Smooth muscle cell (in vitro differentiated cells): ENCODE measurements at regions not wholly inside any gene's neighbourhood (a gene's known extent, or its start where the extent isn't known, plus 50 kb on each side); places are given as distances from the start of the nearest gene placed in this dataset.
A peak's percentile ranks its signal among the peaks of the same experiment; 100 is the strongest.

ENCODE experiments used
- DNase-seq: peaks from one replicate; lab custom pipeline; 2025; ENCODE audit not compliant: unreplicated experiment; lab: John Stamatoyannopoulos, UW
- H2AFZ ChIP-seq: fragments of 200-600 bp; sonication (generic); 2 replicates; pipeline ENCODE4 v1.6.0; 2016; ENCODE audit warnings: antibody characterized with exemption, low read depth, mild to moderate bottlenecking
- H3F3A ChIP-seq: fragments of 200-600 bp; sonication (generic); 2 replicates; pipeline ENCODE4 v1.6.0; 2017; ENCODE audit warnings: antibody characterized with exemption, low read depth
- H3K27ac ChIP-seq: fragments of 200-600 bp; sonication (generic); 2 replicates; pipeline ENCODE4 v1.5.1; 2016; ENCODE audit warnings: low read depth, mild to moderate bottlenecking
- H3K27me3 ChIP-seq: fragments of 200-600 bp; sonication (generic); 2 replicates; pipeline ENCODE4 v1.6.1; 2016; ENCODE audit warnings: low read depth, mild to moderate bottlenecking
- H3K36me3 ChIP-seq: fragments of 200-600 bp; sonication (generic); 2 replicates; pipeline ENCODE4 v1.5.1; 2016; ENCODE audit warnings: low read depth
- H3K4me1 ChIP-seq: fragments of 200-600 bp; sonication (generic); 2 replicates; pipeline ENCODE4 v1.5.1; 2016; ENCODE audit warnings: low read depth
- H3K4me2 ChIP-seq: fragments of 200-600 bp; sonication (generic); 2 replicates; pipeline ENCODE4 v1.6.0; 2016; ENCODE audit warnings: mild to moderate bottlenecking
- H3K4me3 ChIP-seq: fragments of 200-600 bp; sonication (generic); 2 replicates; pipeline ENCODE4 v1.5.1; 2016; ENCODE audit warnings: mild to moderate bottlenecking
- H3K79me2 ChIP-seq: fragments of 200-600 bp; sonication (generic); 2 replicates; pipeline ENCODE4 v1.6.0; 2016; ENCODE audit warnings: low read depth, mild to moderate bottlenecking
- H3K9ac ChIP-seq: fragments of 200-600 bp; sonication (generic); 2 replicates; pipeline ENCODE4 v1.6.0; 2016; ENCODE audit warnings: low read depth
- H3K9me3 ChIP-seq: fragments of 200-600 bp; sonication (generic); replicated peaks from 2 replicates; pipeline ENCODE4 v1.5.1; 2016; ENCODE audit warnings: low read depth
- H4K20me1 ChIP-seq: fragments of 200-600 bp; sonication (generic); 2 replicates; pipeline ENCODE4 v1.6.0; 2016; ENCODE audit warnings: low read depth
- WGBS: methylation state at CpG from one replicate; pipeline ENCODE4 v1.1.7; 2016; ENCODE audit warnings: low lambda C conversion rate; 5-methylcytosine and 5-hydroxymethylcytosine counted together
- TF ChIP-seq, protein P1 (sequence below): fragments of 200-600 bp; sonication (generic); IDR thresholded peaks from 2 replicates; pipeline ENCODE4 v1.5.1; 2017; ENCODE audit warnings: borderline replicate concordance, mild to moderate bottlenecking, antibody characterized with exemption; ENCODE audit not compliant: insufficient read depth, poor library complexity, severe bottlenecking

DNA sequence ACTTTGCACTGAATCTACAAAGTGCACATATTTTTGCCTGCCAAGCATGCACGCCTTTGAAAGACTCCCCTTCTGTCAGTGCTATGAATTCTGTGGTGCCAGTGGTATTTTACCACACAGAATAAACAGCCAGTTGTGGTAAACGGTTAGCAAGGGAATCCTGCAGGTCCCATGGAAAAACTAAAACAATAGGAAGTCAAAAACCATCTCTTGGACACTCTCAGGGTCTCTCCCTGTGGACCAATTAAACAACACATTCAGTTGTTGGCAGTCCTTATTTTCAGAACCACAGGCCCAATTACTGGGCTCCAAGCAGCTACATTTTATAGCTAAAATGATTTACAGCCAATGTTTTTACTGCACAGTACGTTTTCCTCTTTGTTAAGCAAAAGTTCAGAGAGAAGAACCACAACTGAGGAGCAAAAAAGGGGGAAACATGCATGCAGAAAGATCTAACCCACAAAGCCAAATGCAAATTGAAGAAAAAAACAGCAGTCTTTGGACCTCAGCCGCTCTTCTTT, 116.9 kb downstream of the KCTD12 start:
- peak overlapping the region; percentile 3 for H3K4me2 ChIP-seq
- DNase-seq, result no peak

DNA sequence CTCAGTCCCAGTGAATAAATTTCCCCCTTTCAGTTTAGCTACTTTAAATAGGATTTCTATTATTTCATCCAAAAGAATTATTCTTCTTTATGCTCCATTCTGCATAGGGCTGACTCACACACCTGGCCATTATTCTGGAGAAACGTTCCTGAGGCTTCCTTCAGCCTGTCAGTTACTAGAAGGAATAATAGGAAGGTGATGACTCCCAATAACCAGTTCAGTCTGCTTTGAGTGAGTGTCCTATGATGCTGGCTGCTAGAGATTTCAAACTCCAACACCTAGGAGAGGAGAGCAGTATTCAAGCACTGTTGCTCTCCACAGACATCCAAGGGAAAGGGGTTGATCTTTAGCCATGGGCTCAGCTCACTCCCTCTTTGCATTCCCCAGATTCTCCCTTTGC, 117.8 kb downstream of the KCTD12 start:
- H3K27ac ChIP-seq, result no peak overlapping the region
- no peak for DNase-seq
- H3F3A ChIP-seq, result no peaks in the 10 kb centered on the region
- WGBS, result 77% methylated on average over 1 of the region's 1 CpG
- peaks cover 3% of the 10 kb centered on the region for H3K4me1 ChIP-seq
- H3K27me3 ChIP-seq, result no peaks in the 10 kb centered on the region
- no peaks in the 10 kb centered on the region for H3K79me2 ChIP-seq
- no peak overlapping the region for H3K4me3 ChIP-seq
- H2AFZ ChIP-seq, result no peak overlapping the region
- no peak overlapping the region for H3K9ac ChIP-seq
- H3K36me3 ChIP-seq, result no peaks in the 10 kb centered on the region
- no peaks in the 10 kb centered on the region for H4K20me1 ChIP-seq
- no peaks in the 10 kb centered on the region for H3K9me3 ChIP-seq
- no peak overlapping the region for H3K4me2 ChIP-seq
- TF ChIP-seq, protein P1, sequence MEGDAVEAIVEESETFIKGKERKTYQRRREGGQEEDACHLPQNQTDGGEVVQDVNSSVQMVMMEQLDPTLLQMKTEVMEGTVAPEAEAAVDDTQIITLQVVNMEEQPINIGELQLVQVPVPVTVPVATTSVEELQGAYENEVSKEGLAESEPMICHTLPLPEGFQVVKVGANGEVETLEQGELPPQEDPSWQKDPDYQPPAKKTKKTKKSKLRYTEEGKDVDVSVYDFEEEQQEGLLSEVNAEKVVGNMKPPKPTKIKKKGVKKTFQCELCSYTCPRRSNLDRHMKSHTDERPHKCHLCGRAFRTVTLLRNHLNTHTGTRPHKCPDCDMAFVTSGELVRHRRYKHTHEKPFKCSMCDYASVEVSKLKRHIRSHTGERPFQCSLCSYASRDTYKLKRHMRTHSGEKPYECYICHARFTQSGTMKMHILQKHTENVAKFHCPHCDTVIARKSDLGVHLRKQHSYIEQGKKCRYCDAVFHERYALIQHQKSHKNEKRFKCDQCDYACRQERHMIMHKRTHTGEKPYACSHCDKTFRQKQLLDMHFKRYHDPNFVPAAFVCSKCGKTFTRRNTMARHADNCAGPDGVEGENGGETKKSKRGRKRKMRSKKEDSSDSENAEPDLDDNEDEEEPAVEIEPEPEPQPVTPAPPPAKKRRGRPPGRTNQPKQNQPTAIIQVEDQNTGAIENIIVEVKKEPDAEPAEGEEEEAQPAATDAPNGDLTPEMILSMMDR, result no peak

More for the DNA sequence above, 116.9 kb downstream of the KCTD12 start:
- Histone ChIP-seq H3K4me3 (no peak overlapping the region), H3K9ac (no peak overlapping the region), H3K9me3 (no peaks in the 10 kb centered on the region), H3F3A (no peaks in the 10 kb centered on the region), H3K27me3 (no peaks in the 10 kb centered on the region), H2AFZ (peak overlapping the region; percentile 1), H4K20me1 (no peaks in the 10 kb centered on the region), H3K4me1 (peaks cover 3% of the 10 kb centered on the region), H3K36me3 (no peaks in the 10 kb centered on the region), H3K27ac (no peak overlapping the region), H3K79me2 (no peaks in the 10 kb centered on the region)
- WGBS, result 58% methylated on average over 4 of the region's 4 CpGs
- TF ChIP-seq, protein P1, result no peak

DNA sequence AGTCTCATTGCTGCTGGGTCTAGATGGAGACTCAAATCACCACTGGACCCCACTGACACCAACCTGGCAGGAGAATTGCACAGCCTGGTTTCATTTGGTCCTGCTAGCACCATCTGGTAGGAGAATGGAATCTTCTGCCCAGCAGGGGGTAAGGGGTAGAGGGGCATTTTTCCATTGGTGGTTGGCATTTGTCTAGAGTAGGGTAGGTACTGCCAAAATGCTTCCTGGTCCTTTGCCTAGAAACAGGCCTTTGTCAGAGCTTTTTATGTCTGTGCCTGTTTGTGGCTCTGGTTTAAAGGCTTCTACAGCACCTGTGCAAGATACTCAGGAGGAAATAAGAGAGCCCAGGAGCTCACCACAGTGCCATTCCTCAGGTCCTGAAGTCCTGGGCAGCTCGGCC, 121.3 kb downstream of the KCTD12 start:
- Histone ChIP-seq H3K4me1 (peaks cover 3% of the 10 kb centered on the region), H3F3A (no peaks in the 10 kb centered on the region), H3K27ac (no peak overlapping the region), H3K79me2 (no peaks in the 10 kb centered on the region), H3K4me2 (no peak overlapping the region), H3K27me3 (no peaks in the 10 kb centered on the region), H4K20me1 (no peaks in the 10 kb centered on the region), H3K9me3 (no peaks in the 10 kb centered on the region), H3K36me3 (no peaks in the 10 kb centered on the region), H2AFZ (no peak overlapping the region), H3K9ac (no peak overlapping the region), H3K4me3 (no peak overlapping the region)
- 90% methylated on average over 1 of the region's 1 CpG for WGBS
- DNase-seq, result no peak
- TF ChIP-seq, protein P1, result no peak

DNA sequence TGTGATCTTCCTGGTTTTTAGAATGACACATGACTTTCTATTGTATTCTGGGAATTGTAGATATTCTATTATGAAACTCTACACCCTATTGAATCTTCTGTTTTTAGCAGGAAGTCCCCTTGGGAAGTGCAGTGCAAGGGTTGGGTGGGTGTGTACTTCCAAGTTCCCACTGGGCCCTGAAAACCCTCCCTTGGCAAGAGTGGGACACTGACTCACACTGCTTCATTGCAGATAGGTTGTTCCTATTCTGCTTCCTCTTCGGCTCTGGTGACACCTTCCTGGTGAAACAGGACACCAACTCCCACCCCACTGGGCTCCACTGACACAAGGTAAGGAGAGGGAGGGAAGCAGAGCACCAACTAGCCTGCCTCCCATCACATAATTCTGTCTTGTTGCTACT, 121.8 kb downstream of the KCTD12 start:
- no peaks in the 10 kb centered on the region for H4K20me1 ChIP-seq
- 82% methylated on average over 1 of the region's 1 CpG for WGBS
- peaks cover 3% of the 10 kb centered on the region for H3K4me1 ChIP-seq
- H3K9me3 ChIP-seq, result no peaks in the 10 kb centered on the region
- no peaks in the 10 kb centered on the region for H3K79me2 ChIP-seq
- H3K27ac ChIP-seq, result no peak overlapping the region
- no peak for DNase-seq
- no peak overlapping the region for H3K4me2 ChIP-seq
- no peak overlapping the region for H3K4me3 ChIP-seq
- TF ChIP-seq, protein P1, result no peak
- H3K9ac ChIP-seq, result no peak overlapping the region
- no peak overlapping the region for H2AFZ ChIP-seq
- H3K27me3 ChIP-seq, result no peaks in the 10 kb centered on the region
- H3F3A ChIP-seq, result no peaks in the 10 kb centered on the region
- H3K36me3 ChIP-seq, result no peaks in the 10 kb centered on the region
